ENCODE measurements at regions not wholly inside any gene's neighbourhood (a gene's known extent, or its start where the extent isn't known, plus 50 kb on each side); places are given as distances from the start of the nearest gene placed in this dataset.

- Histone ChIP-seq H3K4me1 (ENCODE audit: control insufficient read depth, insufficient read depth, low read length, poor library complexity, severe bottlenecking) (peaks cover 2% of the 10 kb centered on the region), H3K4me3 (ENCODE audit: extremely low read depth, insufficient read depth, low read length, poor library complexity, severe bottlenecking) (no peak overlapping the region), H3K27ac (ENCODE audit: low read depth, low read length, severe bottlenecking) (no peak overlapping the region), H3K9me3 (ENCODE audit: control insufficient read depth, low read length) (no peaks in the 10 kb centered on the region), H3K36me3 (ENCODE audit: control insufficient read depth, insufficient read depth, low read length) (no peaks in the 10 kb centered on the region)
- 86 to 94% methylated on average over 6 of the region's 6 CpGs for WGBS, 2 experiments (ENCODE audit: insufficient coverage in 2 of 2)
These were observed 173.8 kb upstream of the BCL6 start for GRCh38 chr3:187919048-187919447.

GRCh38 chr3:187919544-187919943 is 174.3 kb upstream of the BCL6 start:
- Histone ChIP-seq H3K9me3 (ENCODE audit: control insufficient read depth, low read length) (peaks cover 4% of the 10 kb centered on the region), H3K27ac (ENCODE audit: low read depth, low read length, severe bottlenecking) (no peak overlapping the region), H3K36me3 (ENCODE audit: control insufficient read depth, insufficient read depth, low read length) (no peaks in the 10 kb centered on the region), H3K4me1 (ENCODE audit: control insufficient read depth, insufficient read depth, low read length, poor library complexity, severe bottlenecking) (no peaks in the 10 kb centered on the region), H3K4me3 (ENCODE audit: extremely low read depth, insufficient read depth, low read length, poor library complexity, severe bottlenecking) (no peak overlapping the region)
- 100% methylated on average over 1 to 2 of the region's 3 CpGs for WGBS, 2 experiments (ENCODE audit: insufficient coverage in 2 of 2)

GRCh38 chr3:187920030-187920429 is 174.8 kb upstream of the BCL6 start:
- no CpG with 5 or more reads among the region's 1 CpG for WGBS, 2 experiments (ENCODE audit: insufficient coverage in 2 of 2)
- Histone ChIP-seq H3K9me3 (ENCODE audit: control insufficient read depth, low read length) (peaks cover 8% of the 10 kb centered on the region), H3K36me3 (ENCODE audit: control insufficient read depth, insufficient read depth, low read length) (no peaks in the 10 kb centered on the region), H3K27ac (ENCODE audit: low read depth, low read length, severe bottlenecking) (no peak overlapping the region), H3K4me1 (ENCODE audit: control insufficient read depth, insufficient read depth, low read length, poor library complexity, severe bottlenecking) (no peaks in the 10 kb centered on the region), H3K4me3 (ENCODE audit: extremely low read depth, insufficient read depth, low read length, poor library complexity, severe bottlenecking) (no peak overlapping the region)

- Histone ChIP-seq H3K36me3 (ENCODE audit: control insufficient read depth, insufficient read depth, low read length) (no peaks in the 10 kb centered on the region), H3K27ac (ENCODE audit: low read depth, low read length, severe bottlenecking) (no peak overlapping the region), H3K9me3 (ENCODE audit: control insufficient read depth, low read length) (peaks cover 9% of the 10 kb centered on the region), H3K4me1 (ENCODE audit: control insufficient read depth, insufficient read depth, low read length, poor library complexity, severe bottlenecking) (no peaks in the 10 kb centered on the region), H3K4me3 (ENCODE audit: extremely low read depth, insufficient read depth, low read length, poor library complexity, severe bottlenecking) (no peak overlapping the region)
- WGBS, 2 experiments (ENCODE audit: insufficient coverage in 2 of 2): 100% methylated on average over 4 to 5 of the region's 6 CpGs
These were observed 175.6 kb upstream of the BCL6 start for GRCh38 chr3:187920913-187921312.

GRCh38 chr3:187921391-187922074 is 176.3 kb upstream of the BCL6 start:
- no peak overlapping the region for H3K27ac ChIP-seq (ENCODE audit: low read depth, low read length, severe bottlenecking)
- H3K4me1 ChIP-seq (ENCODE audit: control insufficient read depth, insufficient read depth, low read length, poor library complexity, severe bottlenecking): no peaks in the 10 kb centered on the region
- no peaks in the 10 kb centered on the region for H3K36me3 ChIP-seq (ENCODE audit: control insufficient read depth, insufficient read depth, low read length)
- no peak overlapping the region for H3K4me3 ChIP-seq (ENCODE audit: extremely low read depth, insufficient read depth, low read length, poor library complexity, severe bottlenecking)
- peaks cover 9% of the 10 kb centered on the region for H3K9me3 ChIP-seq (ENCODE audit: control insufficient read depth, low read length)
- WGBS, 2 experiments (ENCODE audit: insufficient coverage in 2 of 2): 79 to 96% methylated on average over 2 to 3 of the region's 4 CpGs

GRCh38 chr3:187922704-187923416 is 177.6 kb upstream of the BCL6 start:
- Histone ChIP-seq H3K4me3 (ENCODE audit: extremely low read depth, insufficient read depth, low read length, poor library complexity, severe bottlenecking) (no peak overlapping the region), H3K4me1 (ENCODE audit: control insufficient read depth, insufficient read depth, low read length, poor library complexity, severe bottlenecking) (no peaks in the 10 kb centered on the region), H3K9me3 (ENCODE audit: control insufficient read depth, low read length) (peaks cover 9% of the 10 kb centered on the region), H3K27ac (ENCODE audit: low read depth, low read length, severe bottlenecking) (no peak overlapping the region), H3K36me3 (ENCODE audit: control insufficient read depth, insufficient read depth, low read length) (no peaks in the 10 kb centered on the region)
- WGBS, 2 experiments (ENCODE audit: insufficient coverage in 2 of 2): no CpG with 5 or more reads among the region's 3 CpGs

GRCh38 chr3:187924651-187925050 is 179.4 kb upstream of the BCL6 start:
- Histone ChIP-seq H3K27ac (ENCODE audit: low read depth, low read length, severe bottlenecking) (no peak overlapping the region), H3K36me3 (ENCODE audit: control insufficient read depth, insufficient read depth, low read length) (no peaks in the 10 kb centered on the region), H3K4me1 (ENCODE audit: control insufficient read depth, insufficient read depth, low read length, poor library complexity, severe bottlenecking) (no peaks in the 10 kb centered on the region), H3K4me3 (ENCODE audit: extremely low read depth, insufficient read depth, low read length, poor library complexity, severe bottlenecking) (no peak overlapping the region), H3K9me3 (ENCODE audit: control insufficient read depth, low read length) (peaks cover 9% of the 10 kb centered on the region)

- WGBS, 2 experiments (ENCODE audit: insufficient coverage in 2 of 2): 88 to 100% methylated on average over 1 of the region's 1 CpG
These were observed 180.1 kb upstream of the BCL6 start for GRCh38 chr3:187925326-187925725.

GRCh38 chr3:187926620-187927019 is 181.4 kb upstream of the BCL6 start:
- no peak overlapping the region for H3K27ac ChIP-seq (ENCODE audit: low read depth, low read length, severe bottlenecking)

More at GRCh38 chr3:187925326-187925725, 180.1 kb upstream of the BCL6 start:
- H3K9me3 ChIP-seq (ENCODE audit: control insufficient read depth, low read length): peaks cover 9% of the 10 kb centered on the region
- no peak overlapping the region for H3K27ac ChIP-seq (ENCODE audit: low read depth, low read length, severe bottlenecking)
- H3K4me3 ChIP-seq (ENCODE audit: extremely low read depth, insufficient read depth, low read length, poor library complexity, severe bottlenecking): no peak overlapping the region
- no peaks in the 10 kb centered on the region for H3K36me3 ChIP-seq (ENCODE audit: control insufficient read depth, insufficient read depth, low read length)
- no peaks in the 10 kb centered on the region for H3K4me1 ChIP-seq (ENCODE audit: control insufficient read depth, insufficient read depth, low read length, poor library complexity, severe bottlenecking)

GRCh38 chr3:187927565-187927964 is 182.3 kb upstream of the BCL6 start:
- H3K9me3 ChIP-seq (ENCODE audit: control insufficient read depth, low read length): peaks cover 9% of the 10 kb centered on the region
- H3K36me3 ChIP-seq (ENCODE audit: control insufficient read depth, insufficient read depth, low read length): no peaks in the 10 kb centered on the region
- no peaks in the 10 kb centered on the region for H3K4me1 ChIP-seq (ENCODE audit: control insufficient read depth, insufficient read depth, low read length, poor library complexity, severe bottlenecking)
- H3K27ac ChIP-seq (ENCODE audit: low read depth, low read length, severe bottlenecking): no peak overlapping the region
- WGBS, 2 experiments (ENCODE audit: insufficient coverage in 2 of 2): no CpG with 5 or more reads among the region's 1 CpG
- H3K4me3 ChIP-seq (ENCODE audit: extremely low read depth, insufficient read depth, low read length, poor library complexity, severe bottlenecking): no peak overlapping the region

More at GRCh38 chr3:187926620-187927019, 181.4 kb upstream of the BCL6 start:
- Histone ChIP-seq H3K9me3 (ENCODE audit: control insufficient read depth, low read length) (peaks cover 9% of the 10 kb centered on the region), H3K4me1 (ENCODE audit: control insufficient read depth, insufficient read depth, low read length, poor library complexity, severe bottlenecking) (no peaks in the 10 kb centered on the region), H3K36me3 (ENCODE audit: control insufficient read depth, insufficient read depth, low read length) (no peaks in the 10 kb centered on the region), H3K4me3 (ENCODE audit: extremely low read depth, insufficient read depth, low read length, poor library complexity, severe bottlenecking) (no peak overlapping the region)
- 86 to 100% methylated on average over 1 to 3 of the region's 3 CpGs for WGBS, 2 experiments (ENCODE audit: insufficient coverage in 2 of 2)
